Motor neuron (in vitro differentiated cells): ENCODE measurements at regions not wholly inside any gene's neighbourhood (a gene's known extent, or its start where the extent isn't known, plus 50 kb on each side); places are given as distances from the start of the nearest gene placed in this dataset.

Source experiments
- ATAC-seq, 8 experiments: fragments of 200-7000 bp; cut with Tn5 transposase; replicated peaks in 6 of 8; 2 replicates each; pipeline ENCODE4 v1.8.0; 2021; ENCODE audit warnings: mild to moderate bottlenecking in 8 of 8, moderate library complexity in 8 of 8
- H3K27ac ChIP-seq, 2 donors: fragments of 250-450 bp; sonication (Bioruptor Pico); 2 replicates each; pipeline ENCODE4 v1.9.0; 2021; ENCODE audit warnings: antibody characterized with exemption in 2 of 2, mild to moderate bottlenecking in 2 of 2, moderate library complexity in 1 of 2
- H3K4me1 ChIP-seq, 2 donors: fragments of 250-450 bp; sonication (Bioruptor Pico); replicated peaks in 1 of 2; 2 replicates each; pipeline ENCODE4 v1.6.1; 2021; ENCODE audit warnings: antibody characterized with exemption in 2 of 2, mild to moderate bottlenecking in 2 of 2, moderate library complexity in 1 of 2
- H3K4me3 ChIP-seq, 5 donors: fragments of 250-450 bp; sonication (Bioruptor Pico); 2 replicates each; pipeline ENCODE4 v1.9.0; 2021; ENCODE audit warnings: antibody characterized with exemption in 5 of 5, mild to moderate bottlenecking in 5 of 5, moderate library complexity in 4 of 5
- WGBS, 10 experiments: fragments of 450-650 bp; shearing (Covaris generic); methylation state at CpG; one replicate each; pipeline ENCODE4 v1.0.0; 2022; 5-methylcytosine and 5-hydroxymethylcytosine counted together
- in situ Hi-C, 9 experiments: fragments of 400-800 bp; cut with MboI; loops; one replicate each; pipeline ENCODE4 v1.15.0; 2021; ENCODE audit warnings: low sequenced_read_pairs in 9 of 9, low pct_unique_long_range_greater_than_20kb in 2 of 9; ENCODE audit not compliant: unreplicated experiment in 9 of 9

- Histone ChIP-seq H3K4me1 (peaks cover 36 to 37% of the 10 kb centered on the region in 2 donors), H3K4me3 (no peak overlapping the region), H3K27ac (peak overlapping the region in 1 of 2 donors; percentile 1)
- peak in 1 of 8 experiments; percentile 6 for ATAC-seq
- WGBS, 10 experiments: 0 to 42% (median 18%) methylated on average over 1 to 2 of the region's 2 CpGs; no CpG with 5 or more reads in 4 of the 10 experiments
- in situ Hi-C loops: no loop called here
These were observed 50.5 kb upstream of the FZD7 start for GRCh38 chr2:201983174-201983573.

- Histone ChIP-seq H3K27ac (peak overlapping the region in 1 of 2 donors; percentile 1), H3K4me3 (no peak overlapping the region), H3K4me1 (peaks cover 36 to 37% of the 10 kb centered on the region in 2 donors)
- in situ Hi-C loops: no loop called here
- 15 to 100% (median 17%) methylated on average over 1 to 5 of the region's 7 CpGs; no CpG with 5 or more reads in 5 of the 10 experiments for WGBS, 10 experiments
- ATAC-seq: peak in 5 of 8 experiments; percentile 63 to 76 (median 69)
These were observed 49.9 kb upstream of the FZD7 start for GRCh38 chr2:201983800-201984199.
